Prostate gland (tissue), 2 donors: ENCODE measurements at regions not wholly inside any gene's neighbourhood (a gene's known extent, or its start where the extent isn't known, plus 50 kb on each side); places are given as distances from the start of the nearest gene placed in this dataset.

Experiments used
- DNase-seq: peaks from one replicate; pipeline ENCODE4 v3.0.0-alpha.2; 2019; ENCODE audit warnings: low spot score
- H3K27ac ChIP-seq, 2 donors: fragments of 200-600 bp; sonication (generic); 2 replicates each; pipeline ENCODE4 v1.5.1; 2017 to 2019
- H3K27me3 ChIP-seq: fragments of 200-600 bp; sonication (generic); replicated peaks from 2 replicates; pipeline ENCODE4 v1.5.1; 2019; ENCODE audit not compliant: insufficient read depth
- H3K36me3 ChIP-seq, 2 donors: fragments of 200-600 bp; sonication (generic); 1 replicate in 1 of 2; 2 replicates in 1 of 2; pipeline versions ENCODE4 v1.5.1 to v1.8.1; 2017 to 2019
- H3K4me1 ChIP-seq: fragments of 200-600 bp; sonication (generic); replicated peaks from 2 replicates; pipeline ENCODE4 v1.5.1; 2019
- H3K4me3 ChIP-seq, 2 donors: fragments of 200-600 bp; sonication (generic); 2 replicates each; pipeline ENCODE4 v1.5.1; 2017 to 2019
- H3K9me3 ChIP-seq: fragments of 200-600 bp; sonication (generic); 2 replicates; pipeline ENCODE4 v1.5.1; 2017
- CTCF ChIP-seq, 4 experiments: fragments of 200-600 bp in 2 of 4; fragments of 450-650 bp in 2 of 4; sonication (generic) in 2 of 4; IDR thresholded peaks; 1 replicate in 3 of 4; 2 replicates in 1 of 4; pipeline ENCODE4 v1.5.1; 2016 to 2019; ENCODE audit warnings: antibody characterized with exemption in 4 of 4, mild to moderate bottlenecking in 2 of 4, moderate library complexity in 2 of 4
- POLR2A ChIP-seq: fragments of 450-650 bp; IDR thresholded peaks from one replicate; pipeline ENCODE4 v1.6.1; 2016; ENCODE audit warnings: antibody characterized with exemption, mild to moderate bottlenecking
- POLR2AphosphoS5 ChIP-seq: sonication (generic); formaldehyde crosslinking; IDR thresholded peaks from one replicate; pipeline ENCODE4 v1.6.1; 2017; ENCODE audit warnings: antibody characterized with exemption
- WGBS: methylation state at CpG from one replicate; pipeline ENCODE4 v1.1.5; 2018; 5-methylcytosine and 5-hydroxymethylcytosine counted together
- intact Hi-C: fragments of 100-400 bp; cut with DNase I; formaldehyde crosslinking; loops from one replicate; pipeline ENCODE4 v1.14.2; 2022

GRCh38 chr2:8111193-8111592, 570.7 kb upstream of the ID2 start:
- Histone ChIP-seq H3K9me3 (no peaks in the 10 kb centered on the region), H3K36me3 (no peaks in the 10 kb centered on the region), H3K27me3 (peaks cover 3% of the 10 kb centered on the region), H3K4me3 (no peak overlapping the region), H3K27ac (no peak overlapping the region), H3K4me1 (no peaks in the 10 kb centered on the region)
- 90% methylated on average over 1 of the region's 1 CpG for WGBS
- no peak for DNase-seq
- TF ChIP-seq CTCF (IDR thresholded peaks at IDR 0.05) (no peak), POLR2A (no peak)
- intact Hi-C loops: no loop called here

GRCh38 chr2:8115456-8115855, 566.4 kb upstream of the ID2 start:
- Histone ChIP-seq H3K4me1 (no peaks in the 10 kb centered on the region), H3K4me3 (no peak overlapping the region), H3K36me3 (no peaks in the 10 kb centered on the region), H3K27me3 (no peaks in the 10 kb centered on the region), H3K9me3 (no peaks in the 10 kb centered on the region), H3K27ac (no peak overlapping the region)
- TF ChIP-seq POLR2AphosphoS5 (no peak), CTCF (IDR thresholded peaks at IDR 0.05) (no peak), POLR2A (no peak)
- 72% methylated on average over 4 of the region's 4 CpGs for WGBS
- no peak for DNase-seq
- intact Hi-C loops: no loop called here

- Histone ChIP-seq H3K9me3 (no peaks in the 10 kb centered on the region), H3K27ac (no peak overlapping the region), H3K27me3 (no peaks in the 10 kb centered on the region), H3K4me1 (no peaks in the 10 kb centered on the region), H3K36me3 (no peaks in the 10 kb centered on the region), H3K4me3 (no peak overlapping the region)
- DNase-seq: no peak
- intact Hi-C loops: no loop called here
- TF ChIP-seq POLR2A (no peak), CTCF (IDR thresholded peaks at IDR 0.05) (no peak), POLR2AphosphoS5 (no peak)
- 77% methylated on average over 3 of the region's 3 CpGs for WGBS
Observed at GRCh38 chr2:8115966-8116365, 565.9 kb upstream of the ID2 start.

GRCh38 chr2:8116661-8117060, 565.2 kb upstream of the ID2 start:
- 91% methylated on average over 7 of the region's 7 CpGs for WGBS
- Histone ChIP-seq H3K27me3 (no peaks in the 10 kb centered on the region), H3K9me3 (no peaks in the 10 kb centered on the region), H3K27ac (no peak overlapping the region), H3K4me1 (no peaks in the 10 kb centered on the region), H3K36me3 (no peaks in the 10 kb centered on the region), H3K4me3 (no peak overlapping the region)
- intact Hi-C loops: no loop called here
- no peak for DNase-seq
- TF ChIP-seq CTCF (IDR thresholded peaks at IDR 0.05) (no peak), POLR2AphosphoS5 (no peak), POLR2A (no peak)

- intact Hi-C loops: no loop called here
- peak overlapping the region in 1 of 2 donors; percentile 48 for H3K27ac ChIP-seq
- DNase-seq: no peak
- no peaks in the 10 kb centered on the region for H3K4me1 ChIP-seq
- H3K9me3 ChIP-seq: no peaks in the 10 kb centered on the region
- H3K27me3 ChIP-seq: no peaks in the 10 kb centered on the region
- H3K36me3 ChIP-seq: no peaks in the 10 kb centered on the region
- 78% methylated on average over 14 of the region's 14 CpGs for WGBS
- H3K4me3 ChIP-seq: no peak overlapping the region
- TF ChIP-seq POLR2AphosphoS5 (no peak), CTCF (IDR thresholded peaks at IDR 0.05) (no peak), POLR2A (no peak)
Observed at GRCh38 chr2:8118940-8119781, 562.7 kb upstream of the ID2 start.
